Caki2 (cell line): ENCODE measurements at regions not wholly inside any gene's neighbourhood (a gene's known extent, or its start where the extent isn't known, plus 50 kb on each side); places are given as distances from the start of the nearest gene placed in this dataset.
A peak's percentile ranks its signal among the peaks of the same experiment; 100 is the strongest.
"Not testable (repeated sequence)": the region's sequence is repeated elsewhere in the genome, so short reads cannot be mapped to it uniquely, and the experiment has no call there.

Experiments used
- DNase-seq: peaks from one replicate; pipeline ENCODE4 v3.0.0-alpha.2; 2015; ENCODE audit warnings: low read depth
- in situ Hi-C: cut with HindIII; loops from 2 replicates; pipeline ENCODE4 v1.10.0; 2016; ENCODE audit warnings: low sequenced_read_pairs, low pct_unique_long_range_greater_than_20kb, mixed read lengths

DNA sequence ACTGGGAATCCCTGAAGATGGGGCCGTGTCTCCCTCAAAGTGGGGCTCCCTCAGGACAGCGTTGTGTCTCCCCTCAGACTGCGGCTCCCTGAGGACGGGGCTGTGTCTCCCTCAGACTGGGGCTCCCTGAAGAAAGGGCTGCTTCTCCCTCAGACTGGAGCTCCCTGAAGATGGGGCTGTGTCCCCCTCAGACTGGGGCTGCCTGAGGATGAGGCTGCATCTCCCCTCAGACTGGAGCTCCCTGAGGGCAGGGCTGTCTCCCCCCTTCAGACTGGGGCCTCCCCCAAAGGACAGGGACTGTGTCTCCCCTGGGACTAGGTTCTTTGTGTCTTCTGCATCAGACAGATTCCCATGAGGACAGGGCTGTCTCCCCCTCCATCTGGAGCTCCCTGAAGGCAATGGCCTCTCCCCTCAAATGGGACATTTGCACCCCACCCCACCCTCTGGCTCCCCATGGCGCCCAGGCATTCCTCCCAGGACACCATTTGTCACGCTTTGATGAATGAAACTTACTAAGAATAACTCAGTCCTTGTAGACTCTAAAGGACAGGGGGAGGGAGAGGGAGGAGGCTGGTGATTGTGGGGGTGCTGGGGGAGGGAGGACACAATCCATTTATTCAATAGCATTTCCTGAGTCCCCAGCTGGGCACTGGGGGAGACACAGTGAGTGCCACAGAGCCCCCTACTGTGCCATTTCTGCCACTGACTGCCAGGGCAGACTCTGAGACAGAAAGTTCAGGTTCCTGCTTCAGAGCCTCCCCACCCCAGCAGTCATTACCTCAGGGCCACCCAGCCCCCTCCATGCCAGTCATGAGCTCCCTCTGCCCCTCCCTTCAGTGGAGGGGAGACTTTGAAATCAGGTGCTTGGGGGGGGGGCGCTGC, 122.4 kb downstream of the MRPL14 start:
- DNase-seq: peak; percentile 36

GRCh38 chr6:44004136-44004535, 123.1 kb downstream of the MRPL14 start:
- DNase-seq: no peak
- in situ Hi-C loops: no loop called here

More for the DNA sequence above, 122.4 kb downstream of the MRPL14 start:
- in situ Hi-C loops: no loop called here

- peak; percentile 39 for DNase-seq
- in situ Hi-C loops: no loop called here
Measured at GRCh38 chr6:44003345-44004061, 123.7 kb downstream of the MRPL14 start.

GRCh38 chr6:44002593-44003344, 124.5 kb downstream of the MRPL14 start:
- in situ Hi-C loops: no loop called here
- DNase-seq: peak; percentile 96

DNA sequence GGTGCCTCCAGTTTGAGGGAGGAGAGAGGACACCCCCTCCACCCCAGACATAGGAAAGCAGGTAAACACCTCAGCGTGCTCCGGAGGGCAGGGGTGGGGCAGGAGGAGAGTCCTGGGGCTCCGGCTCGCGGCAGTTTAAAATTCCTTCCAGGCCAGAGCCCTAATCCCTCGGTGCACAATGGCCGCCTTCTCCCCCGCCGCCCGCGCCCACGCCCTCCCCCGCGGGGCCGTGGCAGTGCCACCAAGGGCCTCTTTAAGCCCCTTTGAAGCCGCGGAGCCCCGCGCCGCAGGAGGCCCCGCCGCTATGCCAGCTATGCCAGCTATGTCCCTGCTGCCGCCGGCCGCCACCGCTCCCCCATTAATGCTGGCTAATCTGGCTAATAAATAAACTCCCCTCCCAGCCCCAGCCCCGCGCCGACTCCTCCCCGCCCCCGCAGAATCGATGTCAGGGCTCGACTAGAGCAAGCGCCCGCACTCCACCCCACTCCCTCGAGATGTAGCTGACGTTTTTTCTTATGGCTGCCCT, 125.1 kb downstream of the MRPL14 start:
- in situ Hi-C loops: no loop called here
- DNase-seq: no peak

DNA sequence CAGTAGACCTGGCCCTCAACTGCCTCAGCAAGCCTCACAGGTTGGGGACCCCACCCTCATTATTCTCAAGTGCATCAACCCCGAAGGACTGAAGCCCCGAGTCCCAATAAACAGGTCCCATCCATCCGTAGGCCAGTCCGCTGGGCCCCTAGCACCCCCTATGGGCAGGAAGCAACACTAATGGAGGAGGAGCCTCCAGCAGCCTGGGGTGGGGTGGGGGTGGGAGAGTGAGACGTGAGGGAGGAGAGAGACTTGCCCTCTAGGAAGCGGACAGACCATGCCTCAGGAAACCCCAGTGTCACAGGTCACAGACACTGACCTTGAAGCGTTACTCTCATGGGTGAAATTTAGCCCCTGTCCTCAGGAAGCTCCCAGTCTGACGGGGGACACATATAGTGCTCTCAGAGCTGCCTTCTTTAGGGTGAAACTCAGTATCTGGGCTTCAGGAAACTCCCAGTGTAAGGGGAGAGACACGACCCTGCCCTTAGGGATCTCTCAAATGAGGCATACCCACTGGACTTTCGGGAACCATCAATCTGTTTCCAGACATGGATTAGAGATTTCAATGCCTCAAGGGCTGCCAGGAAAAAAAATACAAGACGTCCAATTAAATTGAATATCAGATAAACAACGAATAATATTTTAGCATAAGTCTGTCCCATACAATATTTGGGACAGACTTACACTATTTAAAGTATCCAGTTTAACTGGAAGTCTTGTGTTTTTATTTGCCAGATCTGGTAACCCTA, 125.8 kb downstream of the MRPL14 start:
- in situ Hi-C loops: no loop called here
- peak; percentile 48 for DNase-seq

- in situ Hi-C loops: no loop called here
- DNase-seq: no peak
Measured at GRCh38 chr6:44000164-44000842, 126.9 kb downstream of the MRPL14 start.

DNA sequence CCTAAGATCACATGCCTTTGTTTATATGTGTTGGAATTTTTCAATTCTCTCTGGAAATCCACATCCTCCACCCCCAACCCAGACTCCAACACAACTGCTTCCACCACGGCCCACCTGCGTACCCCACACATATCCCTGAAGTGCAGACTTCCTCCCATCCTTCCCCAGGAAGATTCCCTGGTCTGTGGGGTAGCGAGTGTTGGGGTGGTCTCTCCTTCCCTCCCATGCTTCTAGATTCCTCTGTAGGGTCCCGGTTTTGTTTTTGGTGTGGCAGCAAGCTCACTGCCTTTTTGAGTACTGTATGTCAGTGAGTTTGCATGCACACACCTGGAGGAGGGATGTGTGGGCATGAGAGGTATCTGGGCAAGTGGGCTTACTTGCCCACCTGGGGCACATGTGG, 127.6 kb downstream of the MRPL14 start:
- no peak for DNase-seq
- in situ Hi-C loops: loop anchor here (10.0 kb wide), 1 partner anchor 105 kb away; no protein-coding TSS in a partner anchor

DNA sequence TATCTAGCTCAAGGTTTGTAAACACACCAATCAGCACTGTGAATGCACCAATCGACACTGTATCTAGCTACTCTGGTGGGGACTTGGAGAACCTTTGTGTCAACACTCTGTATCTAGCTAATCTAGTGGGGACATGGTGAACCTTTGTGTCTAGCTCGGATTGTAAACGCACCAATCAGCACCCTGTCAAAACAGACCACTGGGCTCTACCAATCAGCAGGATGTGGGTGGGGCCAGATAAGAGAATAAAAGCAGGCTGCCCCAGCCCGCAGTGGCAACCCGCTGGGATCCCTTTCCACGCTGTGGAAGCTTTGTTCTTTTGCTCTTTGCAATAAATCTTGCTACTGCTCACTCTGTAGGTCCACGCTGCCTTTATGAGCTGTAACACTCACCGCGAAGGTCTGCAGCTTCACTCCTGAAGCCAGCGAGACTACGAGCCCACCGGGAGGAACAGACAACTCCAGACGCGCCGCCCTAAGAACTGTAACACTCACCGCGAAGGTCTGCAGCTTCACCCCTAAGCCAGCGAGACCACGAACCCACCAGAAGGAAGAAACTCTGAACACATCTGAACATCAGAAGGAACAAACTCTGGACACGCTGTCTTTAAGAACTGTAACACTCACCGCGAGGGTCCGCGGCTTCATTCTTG, 128.5 kb downstream of the MRPL14 start:
- DNase-seq: not testable (repeated sequence)
- in situ Hi-C loops: loop anchor here (10.0 kb wide), 1 partner anchor 104 kb away; no protein-coding TSS in a partner anchor

DNA sequence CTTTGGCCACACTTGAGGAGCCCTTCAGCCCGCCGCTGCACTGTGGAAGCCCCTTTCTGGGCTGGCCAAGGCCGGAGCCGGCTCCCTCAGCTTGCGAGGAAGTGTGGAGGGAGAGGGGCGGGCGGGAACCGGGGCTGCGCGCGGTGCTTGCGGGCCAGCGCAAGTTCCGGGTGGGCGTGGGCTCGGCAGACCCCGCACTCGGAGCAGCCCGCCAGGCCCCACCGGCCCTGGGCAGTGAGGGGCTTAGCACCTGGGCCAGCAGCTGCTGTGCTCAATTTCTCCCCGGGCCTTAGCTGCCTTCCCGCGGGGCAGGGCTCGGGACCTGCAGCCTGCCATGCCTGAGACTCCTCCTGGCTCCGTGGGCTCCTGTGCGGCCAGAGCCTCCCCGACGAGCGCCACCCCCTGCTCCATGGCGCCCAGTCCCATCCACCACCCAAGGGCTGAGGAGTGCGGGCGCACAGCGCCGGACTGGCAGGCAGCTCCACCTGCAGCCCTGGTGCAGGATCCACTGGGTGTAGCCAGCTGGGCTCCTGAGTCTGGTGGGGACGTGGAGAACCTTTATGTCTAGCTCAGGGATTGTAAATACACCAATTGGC, 129.2 kb downstream of the MRPL14 start:
- in situ Hi-C loops: loop anchor here (10.0 kb wide), 1 partner anchor 103 kb away; no protein-coding TSS in a partner anchor
- DNase-seq: not testable (repeated sequence)

DNA sequence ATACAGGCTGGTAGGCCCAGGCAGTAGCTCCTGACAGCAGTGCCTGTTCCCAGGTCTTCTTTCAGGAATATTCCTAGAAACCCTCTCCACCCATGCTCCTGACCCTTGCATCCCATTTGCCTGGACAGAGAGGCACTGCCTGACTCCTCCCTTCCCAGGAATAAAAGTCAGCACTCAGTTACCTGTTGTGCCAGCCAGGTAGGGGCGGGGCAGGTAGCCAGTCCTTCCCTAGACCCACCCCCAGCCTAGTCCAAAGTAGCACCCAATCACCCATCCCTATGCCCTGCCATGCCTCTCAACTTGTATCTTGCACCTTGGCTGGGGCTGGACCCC, 129.9 kb downstream of the MRPL14 start:
- in situ Hi-C loops: loop anchor here (10.0 kb wide), 1 partner anchor 103 kb away; no protein-coding TSS in a partner anchor
- no peak for DNase-seq

DNA sequence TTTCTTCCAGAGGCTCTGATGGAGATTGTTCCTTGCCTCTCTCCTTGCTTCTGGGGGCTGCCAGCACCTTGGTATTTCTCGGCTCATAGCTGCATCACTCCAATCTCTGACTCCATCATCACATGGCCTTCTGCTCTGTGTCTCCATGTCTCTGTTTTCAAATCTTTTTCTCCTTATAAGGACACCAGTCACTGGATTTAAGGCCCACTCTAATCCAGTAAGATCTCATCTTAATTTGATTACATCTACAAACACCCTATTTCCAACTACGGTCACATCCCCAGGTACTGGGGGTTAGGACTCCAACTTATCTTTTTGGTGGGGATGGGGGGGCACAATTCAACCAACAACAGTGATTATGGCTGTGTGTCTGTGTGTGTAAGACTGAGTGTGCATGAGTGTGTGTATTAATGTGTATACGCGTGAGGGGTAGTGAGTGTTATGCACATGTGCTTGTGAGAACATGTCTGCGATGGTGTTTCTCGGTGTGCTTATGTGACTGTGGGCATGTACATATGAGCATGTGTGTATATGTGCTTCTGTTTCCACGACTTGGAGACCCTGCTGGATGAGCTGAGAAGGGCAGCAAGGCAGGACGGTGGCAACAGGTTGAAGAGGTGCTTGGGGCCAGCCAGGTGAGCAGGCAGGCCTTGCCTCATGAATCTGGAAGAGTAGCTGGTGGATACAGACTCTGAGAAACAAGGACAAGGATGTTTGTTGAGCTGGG, 130.5 kb downstream of the MRPL14 start:
- DNase-seq: no peak
- in situ Hi-C loops: loop anchor here (10.0 kb wide), 1 partner anchor 102 kb away; no protein-coding TSS in a partner anchor

GRCh38 chr6:43995137-43995536, 132.1 kb downstream of the MRPL14 start:
- in situ Hi-C loops: loop anchor here (10.0 kb wide), 1 partner anchor 100 kb away; no protein-coding TSS in a partner anchor
- no peak for DNase-seq

DNA sequence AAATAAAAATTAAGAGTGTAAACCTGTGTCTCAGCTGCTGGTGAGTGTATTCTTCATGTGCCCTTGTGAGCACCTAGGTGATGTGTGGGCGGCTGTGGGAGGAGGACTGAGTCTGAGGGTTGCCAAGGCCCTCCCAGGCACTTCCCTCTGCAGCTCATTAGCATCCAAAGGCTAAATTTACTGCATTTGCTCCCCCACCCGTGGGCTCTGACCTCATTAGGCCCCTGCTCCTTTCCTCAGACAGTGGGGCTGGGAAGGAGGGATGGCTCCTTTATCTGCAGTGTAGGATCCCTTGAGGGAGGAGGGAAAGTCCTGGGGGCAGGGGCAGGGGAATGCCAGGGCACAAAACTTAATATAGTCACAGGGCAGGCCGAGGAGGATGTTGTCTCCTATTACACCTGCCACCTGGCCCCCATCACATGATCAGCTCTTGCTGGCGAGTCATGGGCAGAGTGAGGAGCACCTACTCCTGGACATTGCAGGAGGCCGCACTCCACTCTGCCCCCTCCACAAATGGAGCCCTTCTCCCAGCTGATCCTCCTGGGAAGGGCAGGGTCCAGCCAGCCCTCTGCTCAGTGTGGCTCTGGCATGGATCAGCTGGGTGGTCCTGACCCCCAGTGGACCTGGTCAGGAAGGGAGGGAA, 133.2 kb downstream of the MRPL14 start:
- DNase-seq: peak; percentile 38

More for the DNA sequence above, 133.2 kb downstream of the MRPL14 start:
- in situ Hi-C loops: loop anchor here (10.0 kb wide), 1 partner anchor 99 kb away; no protein-coding TSS in a partner anchor
